HEK293T (cell line): ENCODE measurements at regions not wholly inside any gene's neighbourhood (a gene's known extent, or its start where the extent isn't known, plus 50 kb on each side); places are given as distances from the start of the nearest gene placed in this dataset.

Experiments used
- BHLHE40 ChIP-seq: fragments of 450-650 bp; IDR thresholded peaks from 2 replicates; pipeline ENCODE4 v1.6.1; 2016; ENCODE audit warnings: mild to moderate bottlenecking, moderate library complexity, borderline replicate concordance
- ELF4 ChIP-seq: fragments of 450-650 bp; IDR thresholded peaks from 2 replicates; pipeline ENCODE4 v1.6.1; 2017; ENCODE audit warnings: antibody characterized with exemption
- FOXM1 ChIP-seq: fragments of 450-650 bp; IDR thresholded peaks from 2 replicates; pipeline ENCODE4 v1.6.1; 2017; ENCODE audit warnings: mild to moderate bottlenecking, borderline replicate concordance
- NFRKB ChIP-seq: fragments of 450-650 bp; IDR thresholded peaks from 2 replicates; pipeline ENCODE4 v1.6.1; 2016; ENCODE audit warnings: mild to moderate bottlenecking, moderate library complexity
- SP1 ChIP-seq: fragments of 450-650 bp; IDR thresholded peaks from 2 replicates; pipeline ENCODE4 v1.6.1; 2017
- SUZ12 ChIP-seq: fragments of 450-650 bp; IDR thresholded peaks from 2 replicates; pipeline ENCODE4 v1.6.1; 2016; ENCODE audit warnings: mild to moderate bottlenecking
- TARDBP ChIP-seq: fragments of 450-650 bp; IDR thresholded peaks from 2 replicates; pipeline ENCODE4 v1.6.1; 2016
- ZNF384 ChIP-seq: fragments of 450-650 bp; IDR thresholded peaks from 2 replicates; pipeline ENCODE4 v1.6.1; 2016
- TF ChIP-seq, protein P1 (sequence below): fragments of 450-650 bp; IDR thresholded peaks from 2 replicates; pipeline ENCODE4 v1.6.1; 2016

DNA sequence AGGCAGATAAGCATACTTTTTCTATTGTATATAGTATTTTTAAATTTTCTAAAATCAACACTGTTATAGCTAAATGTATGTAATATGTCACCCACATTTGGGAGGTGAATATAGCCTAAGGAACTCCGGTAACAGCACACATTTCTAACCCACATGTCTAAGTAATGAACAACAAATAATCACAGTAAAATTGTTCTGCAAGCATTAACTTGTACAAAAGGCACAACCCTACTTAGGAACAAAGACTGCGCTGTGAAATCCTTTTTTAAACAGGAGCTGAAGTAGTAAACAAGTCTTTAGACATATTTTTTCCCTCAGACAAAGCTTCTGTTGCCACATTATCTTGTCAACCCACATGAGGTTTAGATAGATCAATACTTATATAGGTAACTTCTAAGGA lies 872.4 kb upstream of the SLC35B3 start:
- no peak for TF ChIP-seq ZNF384
- no peak for TF ChIP-seq SP1
- no peak for TF ChIP-seq BHLHE40
- no peak for TF ChIP-seq FOXM1
- no peak for TF ChIP-seq NFRKB
- TF ChIP-seq TARDBP = no peak
- TF ChIP-seq, protein P1, sequence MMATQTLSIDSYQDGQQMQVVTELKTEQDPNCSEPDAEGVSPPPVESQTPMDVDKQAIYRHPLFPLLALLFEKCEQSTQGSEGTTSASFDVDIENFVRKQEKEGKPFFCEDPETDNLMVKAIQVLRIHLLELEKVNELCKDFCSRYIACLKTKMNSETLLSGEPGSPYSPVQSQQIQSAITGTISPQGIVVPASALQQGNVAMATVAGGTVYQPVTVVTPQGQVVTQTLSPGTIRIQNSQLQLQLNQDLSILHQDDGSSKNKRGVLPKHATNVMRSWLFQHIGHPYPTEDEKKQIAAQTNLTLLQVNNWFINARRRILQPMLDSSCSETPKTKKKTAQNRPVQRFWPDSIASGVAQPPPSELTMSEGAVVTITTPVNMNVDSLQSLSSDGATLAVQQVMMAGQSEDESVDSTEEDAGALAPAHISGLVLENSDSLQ = no peak
- TF ChIP-seq ELF4 = no peak
- TF ChIP-seq SUZ12 = no peak
